PC-9 (cell line): ENCODE measurements at regions not wholly inside any gene's neighbourhood (a gene's known extent, or its start where the extent isn't known, plus 50 kb on each side); places are given as distances from the start of the nearest gene placed in this dataset.

Source experiments
- BruUV-seq: library from RNA; stranded (reverse); fragments of 400-500 nt; replicated peaks from 2 replicates; lab custom pipeline; 2021; lab: Mats Ljungman, UMichigan
- CTCF ChIA-PET: fragments of 300-600 bp; sonication (Branson Sonifier 250); formaldehyde crosslinking; loops from one replicate; lab custom pipeline; 2022; ENCODE audit warnings: antibody characterized with exemption; lab: Charles Lee
- POLR2A ChIA-PET: fragments of 300-600 bp; sonication (Branson Sonifier 250); formaldehyde crosslinking; loops from one replicate; lab custom pipeline; 2022; ENCODE audit warnings: antibody characterized with exemption; ENCODE audit not compliant: unreplicated experiment; lab: Charles Lee
- DNase-seq, 2 experiments: peaks; one replicate each; pipeline versions ENCODE4 v3.0.0 to v3.0.0-alpha.2; 2015 to 2022; ENCODE audit warnings: mixed read lengths in 1 of 2
- H2AFZ ChIP-seq: fragments of 200-600 bp; sonication (generic); 2 replicates; pipeline ENCODE4 v1.8.1; 2017; ENCODE audit warnings: antibody characterized with exemption
- H3F3A ChIP-seq: fragments of 200-600 bp; sonication (generic); 2 replicates; pipeline ENCODE4 v1.8.1; 2017; ENCODE audit warnings: antibody characterized with exemption, mild to moderate bottlenecking, low read depth; ENCODE audit not compliant: insufficient read depth
- H3K27ac ChIP-seq: fragments of 200-600 bp; sonication (generic); 2 replicates; pipeline ENCODE4 v1.6.1; 2016; ENCODE audit warnings: mixed run types
- H3K27me3 ChIP-seq: fragments of 200-600 bp; sonication (generic); 2 replicates; pipeline ENCODE4 v1.6.1; 2016; ENCODE audit warnings: low read depth, mixed run types; ENCODE audit not compliant: insufficient read depth
- H3K36me3 ChIP-seq: fragments of 200-600 bp; sonication (generic); 2 replicates; pipeline ENCODE4 v1.6.1; 2016; ENCODE audit warnings: low read depth, mixed run types
- H3K4me1 ChIP-seq: fragments of 200-600 bp; sonication (generic); replicated peaks from 2 replicates; pipeline ENCODE4 v1.6.1; 2016; ENCODE audit warnings: mixed run types; ENCODE audit not compliant: insufficient read depth
- H3K4me2 ChIP-seq: fragments of 200-600 bp; sonication (generic); 2 replicates; pipeline ENCODE4 v1.6.1; 2017; ENCODE audit warnings: mixed run types
- H3K4me3 ChIP-seq: fragments of 200-600 bp; sonication (generic); 2 replicates; pipeline ENCODE4 v1.6.1; 2016; ENCODE audit warnings: mixed run types
- H3K79me2 ChIP-seq: fragments of 200-600 bp; sonication (generic); 2 replicates; pipeline ENCODE4 v1.6.1; 2017; ENCODE audit warnings: low read depth, mixed run types
- H3K9me2 ChIP-seq: fragments of 200-600 bp; sonication (generic); 2 replicates; pipeline ENCODE4 v1.8.1; 2017; ENCODE audit warnings: mild to moderate bottlenecking; ENCODE audit not compliant: insufficient read depth
- H3K9me3 ChIP-seq: fragments of 200-600 bp; sonication (generic); 2 replicates; pipeline ENCODE4 v1.8.1; 2016; ENCODE audit warnings: low read depth; ENCODE audit not compliant: insufficient read depth
- H4K20me1 ChIP-seq: fragments of 200-600 bp; sonication (generic); 2 replicates; pipeline ENCODE4 v1.8.1; 2017; ENCODE audit not compliant: insufficient read depth
- CTCF ChIP-seq: fragments of 200-600 bp; sonication (generic); conservative IDR thresholded peaks from 2 replicates; pipeline ENCODE4 v1.6.1; 2017; ENCODE audit warnings: mixed run types, antibody characterized with exemption, mild to moderate bottlenecking, moderate library complexity
- EZH2 ChIP-seq: fragments of 200-600 bp; sonication (generic); IDR thresholded peaks from 2 replicates; pipeline ENCODE4 v1.8.0; 2017; ENCODE audit warnings: antibody characterized with exemption, low read depth
- intact Hi-C: fragments of 100-400 bp; cut with micrococcal nuclease; formaldehyde crosslinking; loops from one replicate; pipeline ENCODE4 v1.10.0; 2022; ENCODE audit not compliant: unreplicated experiment

- no peaks in the 10 kb centered on the region for H3K9me2 ChIP-seq
- H4K20me1 ChIP-seq, result no peaks in the 10 kb centered on the region; the same call in 1 of the 2 replicates
- ChIA-PET POLR2A (no interaction called here), CTCF (no interaction called here)
- no peak overlapping the region for H2AFZ ChIP-seq
- H3K4me3 ChIP-seq, result no peak overlapping the region
- DNase-seq, result no peak
- TF ChIP-seq CTCF (no peak), EZH2 (no peak)
- H3K4me1 ChIP-seq, result no peaks in the 10 kb centered on the region
- no peaks in the 10 kb centered on the region for H3K27me3 ChIP-seq
- H3K36me3 ChIP-seq, result peaks cover 29% of the 10 kb centered on the region; the same call in 1 of the 2 replicates
- H3K9me3 ChIP-seq, result peaks cover 14% of the 10 kb centered on the region; the same call in 1 of the 2 replicates
- no TSS peak for BruUV-seq
- H3F3A ChIP-seq, result no peaks in the 10 kb centered on the region; the same call in 1 of the 2 replicates
- no peak overlapping the region for H3K4me2 ChIP-seq
- no peak overlapping the region for H3K27ac ChIP-seq
- intact Hi-C loops, result no loop called here
- peaks cover 82% of the 10 kb centered on the region for H3K79me2 ChIP-seq
These were observed 124.7 kb downstream of the UCHL1 start for GRCh38 chr4:41381384-41381783.

- Histone ChIP-seq H3K36me3 (peaks cover 11% of the 10 kb centered on the region; the same call in 1 of the 2 replicates), H3F3A (no peaks in the 10 kb centered on the region), H3K27me3 (no peaks in the 10 kb centered on the region), H3K79me2 (peaks cover 82% of the 10 kb centered on the region), H3K9me3 (no peaks in the 10 kb centered on the region; the same call in 1 of the 2 replicates), H3K27ac (no peak overlapping the region), H4K20me1 (no peaks in the 10 kb centered on the region; the same call in 1 of the 2 replicates), H3K9me2 (no peaks in the 10 kb centered on the region), H3K4me1 (no peaks in the 10 kb centered on the region), H2AFZ (no peak overlapping the region), H3K4me2 (no peak overlapping the region), H3K4me3 (no peak overlapping the region)
- DNase-seq, result no peak
- no TSS peak for BruUV-seq
- intact Hi-C loops, result no loop called here
- CTCF ChIA-PET, result no interaction called here
- POLR2A ChIA-PET, result no interaction called here
- no peak for TF ChIP-seq CTCF
- no peak for TF ChIP-seq EZH2
These were observed 128.3 kb downstream of the UCHL1 start for GRCh38 chr4:41384992-41385391.

GRCh38 chr4:41385481-41385880 lies 128.8 kb downstream of the UCHL1 start:
- no peak overlapping the region for H2AFZ ChIP-seq
- no peaks in the 10 kb centered on the region for H3K4me1 ChIP-seq
- no peak overlapping the region for H3K27ac ChIP-seq
- peaks cover 9% of the 10 kb centered on the region; the same call in 1 of the 2 replicates for H3K36me3 ChIP-seq
- no peaks in the 10 kb centered on the region; the same call in 1 of the 2 replicates for H4K20me1 ChIP-seq
- BruUV-seq, result no TSS peak
- H3K4me3 ChIP-seq, result no peak overlapping the region
- H3K9me2 ChIP-seq, result no peaks in the 10 kb centered on the region
- H3K9me3 ChIP-seq, result no peaks in the 10 kb centered on the region; the same call in 1 of the 2 replicates
- TF ChIP-seq EZH2, result no peak
- no peak for TF ChIP-seq CTCF
- H3K4me2 ChIP-seq, result no peak overlapping the region
- ChIA-PET CTCF (no interaction called here), POLR2A (no interaction called here)
- peaks cover 82% of the 10 kb centered on the region for H3K79me2 ChIP-seq
- intact Hi-C loops, result no loop called here
- H3K27me3 ChIP-seq, result no peaks in the 10 kb centered on the region
- H3F3A ChIP-seq, result no peaks in the 10 kb centered on the region
- DNase-seq, result no peak
